ENCODE measurements at regions not wholly inside any gene's neighbourhood (a gene's known extent, or its start where the extent isn't known, plus 50 kb on each side); places are given as distances from the start of the nearest gene placed in this dataset.
"Not testable (repeated sequence)": the region's sequence is repeated elsewhere in the genome, so short reads cannot be mapped to it uniquely, and the experiment has no call there.

GRCh38 chr1:60797351-60797750, 285.0 kb upstream of the NFIA start:
- no peak for TF ChIP-seq CTCF (IDR thresholded peaks at IDR 0.05; ENCODE audit: insufficient read depth, low read length, poor library complexity, severe bottlenecking)
- H3K4me3 ChIP-seq (ENCODE audit: low read depth, low read length) = no peak overlapping the region
- H3K36me3 ChIP-seq (ENCODE audit: control insufficient read depth, insufficient read depth, low read length) = no peaks in the 10 kb centered on the region
- no peak for DNase-seq (ENCODE audit: low read depth)
- no peaks in the 10 kb centered on the region for H3K27me3 ChIP-seq (ENCODE audit: control insufficient read depth, insufficient read depth, low read length)

GRCh38 chr1:60791226-60791625, 291.1 kb upstream of the NFIA start:
- no peak for TF ChIP-seq CTCF (IDR thresholded peaks at IDR 0.05; ENCODE audit: insufficient read depth, low read length, poor library complexity, severe bottlenecking)
- Histone ChIP-seq H3K27me3 (ENCODE audit: control insufficient read depth, insufficient read depth, low read length) (no peaks in the 10 kb centered on the region), H3K4me3 (ENCODE audit: low read depth, low read length) (no peak overlapping the region), H3K36me3 (ENCODE audit: control insufficient read depth, insufficient read depth, low read length) (no peaks in the 10 kb centered on the region)
- no peak for DNase-seq (ENCODE audit: low read depth)

GRCh38 chr1:60773099-60773498, 309.3 kb upstream of the NFIA start:
- not testable (repeated sequence) for H3K4me3 ChIP-seq (ENCODE audit: low read depth, low read length); H3K36me3 ChIP-seq (ENCODE audit: control insufficient read depth, insufficient read depth, low read length); H3K27me3 ChIP-seq (ENCODE audit: control insufficient read depth, insufficient read depth, low read length); DNase-seq (ENCODE audit: low read depth)

DNA sequence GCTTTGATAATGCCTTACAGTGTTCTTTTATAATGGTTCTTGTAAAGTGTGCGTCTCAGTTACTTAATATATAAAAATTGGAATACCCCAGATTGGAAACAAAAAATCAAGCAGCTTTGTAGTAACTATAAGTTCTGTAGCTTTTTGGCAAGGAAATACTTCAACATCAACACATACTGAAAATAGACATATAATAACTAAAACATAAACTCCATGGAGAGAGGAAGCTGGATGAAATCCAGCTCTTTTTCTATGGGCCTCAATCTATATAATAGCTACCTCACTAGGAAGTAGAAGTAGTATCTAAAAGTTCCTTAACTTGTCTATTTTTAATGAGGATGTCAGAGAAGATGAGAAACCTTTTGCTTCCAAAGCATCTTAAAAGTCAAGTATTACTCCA, 313.3 kb upstream of the NFIA start:
- H3K4me3 ChIP-seq (ENCODE audit: low read depth, low read length) = no peak overlapping the region
- H3K27me3 ChIP-seq (ENCODE audit: control insufficient read depth, insufficient read depth, low read length) = no peaks in the 10 kb centered on the region
- no peak for DNase-seq (ENCODE audit: low read depth)
- TF ChIP-seq CTCF (IDR thresholded peaks at IDR 0.05; ENCODE audit: insufficient read depth, low read length, poor library complexity, severe bottlenecking) = no peak
- H3K36me3 ChIP-seq (ENCODE audit: control insufficient read depth, insufficient read depth, low read length) = no peaks in the 10 kb centered on the region

GRCh38 chr1:60765204-60765603, 317.2 kb upstream of the NFIA start:
- Histone ChIP-seq H3K36me3 (ENCODE audit: control insufficient read depth, insufficient read depth, low read length) (no peaks in the 10 kb centered on the region), H3K4me3 (ENCODE audit: low read depth, low read length) (no peak overlapping the region), H3K27me3 (ENCODE audit: control insufficient read depth, insufficient read depth, low read length) (no peaks in the 10 kb centered on the region)
- peak; percentile 68 for TF ChIP-seq CTCF (IDR thresholded peaks at IDR 0.05; ENCODE audit: insufficient read depth, low read length, poor library complexity, severe bottlenecking)
- DNase-seq (ENCODE audit: low read depth) = no peak

DNA sequence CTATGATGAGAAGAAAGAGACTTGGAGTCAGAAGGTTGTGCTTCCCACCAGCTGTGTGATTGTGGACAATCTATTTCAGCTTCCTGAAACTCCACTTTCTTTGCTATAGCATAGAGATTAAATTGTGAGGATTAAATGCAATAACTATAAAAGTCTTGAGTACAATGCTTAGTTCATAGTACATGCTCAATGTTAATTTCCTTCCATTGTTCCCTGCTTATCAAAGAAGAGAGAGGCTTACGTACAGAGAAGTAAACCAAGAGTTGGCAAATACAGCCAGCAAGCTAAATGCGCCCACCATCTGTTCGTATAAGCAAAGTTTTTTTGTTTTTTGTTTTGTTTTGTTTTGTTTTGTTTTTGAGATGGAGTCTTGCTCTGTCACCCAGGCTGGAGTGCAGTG, 317.9 kb upstream of the NFIA start:
- no peak for DNase-seq (ENCODE audit: low read depth)
- Histone ChIP-seq H3K36me3 (ENCODE audit: control insufficient read depth, insufficient read depth, low read length) (no peaks in the 10 kb centered on the region), H3K27me3 (ENCODE audit: control insufficient read depth, insufficient read depth, low read length) (no peaks in the 10 kb centered on the region), H3K4me3 (ENCODE audit: low read depth, low read length) (no peak overlapping the region)
- TF ChIP-seq CTCF (IDR thresholded peaks at IDR 0.05; ENCODE audit: insufficient read depth, low read length, poor library complexity, severe bottlenecking) = no peak

Data from kidney epithelial cell (primary cell).